HG03175 (cell line): ENCODE measurements at regions not wholly inside any gene's neighbourhood (a gene's known extent, or its start where the extent isn't known, plus 50 kb on each side); places are given as distances from the start of the nearest gene placed in this dataset.
"Not testable (repeated sequence)": the region's sequence is repeated elsewhere in the genome, so short reads cannot be mapped to it uniquely, and the experiment has no call there.

Experiments
- ATAC-seq: cut with Tn5 transposase; IDR thresholded peaks from one replicate; pipeline ENCODE4 v1.9.1; 2021; ENCODE audit warnings: mild to moderate bottlenecking, moderate library complexity; ENCODE audit not compliant: unreplicated experiment

GRCh38 chr4:22627851-22628250 lies 64.9 kb upstream of the GBA3 start:
- ATAC-seq, result not testable (repeated sequence)

GRCh38 chr4:22630161-22630975 lies 62.4 kb upstream of the GBA3 start:
- not testable (repeated sequence) for ATAC-seq

GRCh38 chr4:22631167-22631566 lies 61.6 kb upstream of the GBA3 start:
- not testable (repeated sequence) for ATAC-seq

- ATAC-seq, result no peak
Measured at GRCh38 chr4:22634541-22635181, 58.1 kb upstream of the GBA3 start.

GRCh38 chr4:22635182-22635549 lies 57.6 kb upstream of the GBA3 start:
- not testable (repeated sequence) for ATAC-seq

- ATAC-seq, result no peak
Measured at GRCh38 chr4:22635692-22636091, 57.0 kb upstream of the GBA3 start.

GRCh38 chr4:22637306-22637705 lies 55.4 kb upstream of the GBA3 start:
- ATAC-seq, result no peak
